ENCODE measurements at regions not wholly inside any gene's neighbourhood (a gene's known extent, or its start where the extent isn't known, plus 50 kb on each side); places are given as distances from the start of the nearest gene placed in this dataset.

DNA sequence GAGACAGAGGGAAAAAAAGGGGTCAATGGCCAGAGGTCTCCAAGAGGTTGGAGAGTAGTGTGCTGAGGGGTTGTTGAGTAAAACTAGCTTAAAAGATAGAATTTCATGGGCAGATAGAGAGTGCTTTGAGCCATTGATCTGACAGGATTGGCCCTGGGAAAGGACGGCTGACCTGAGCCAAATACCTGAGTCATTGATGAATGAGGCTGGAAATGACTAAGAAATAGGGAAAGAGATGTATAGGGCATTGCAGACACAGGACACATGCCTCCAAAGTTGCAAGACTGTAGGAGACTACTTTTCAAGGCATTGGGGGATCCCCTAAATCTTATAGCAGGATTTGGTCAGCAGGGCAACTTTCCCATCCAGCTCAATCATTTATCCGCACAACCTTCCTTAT, 168.7 kb downstream of the ABCC12 start:
- no peak for TF ChIP-seq SIN3A (IDR thresholded peaks at IDR 0.05; ENCODE audit: borderline replicate concordance, insufficient read depth, low read depth, low read length)
- TF ChIP-seq, protein P1, sequence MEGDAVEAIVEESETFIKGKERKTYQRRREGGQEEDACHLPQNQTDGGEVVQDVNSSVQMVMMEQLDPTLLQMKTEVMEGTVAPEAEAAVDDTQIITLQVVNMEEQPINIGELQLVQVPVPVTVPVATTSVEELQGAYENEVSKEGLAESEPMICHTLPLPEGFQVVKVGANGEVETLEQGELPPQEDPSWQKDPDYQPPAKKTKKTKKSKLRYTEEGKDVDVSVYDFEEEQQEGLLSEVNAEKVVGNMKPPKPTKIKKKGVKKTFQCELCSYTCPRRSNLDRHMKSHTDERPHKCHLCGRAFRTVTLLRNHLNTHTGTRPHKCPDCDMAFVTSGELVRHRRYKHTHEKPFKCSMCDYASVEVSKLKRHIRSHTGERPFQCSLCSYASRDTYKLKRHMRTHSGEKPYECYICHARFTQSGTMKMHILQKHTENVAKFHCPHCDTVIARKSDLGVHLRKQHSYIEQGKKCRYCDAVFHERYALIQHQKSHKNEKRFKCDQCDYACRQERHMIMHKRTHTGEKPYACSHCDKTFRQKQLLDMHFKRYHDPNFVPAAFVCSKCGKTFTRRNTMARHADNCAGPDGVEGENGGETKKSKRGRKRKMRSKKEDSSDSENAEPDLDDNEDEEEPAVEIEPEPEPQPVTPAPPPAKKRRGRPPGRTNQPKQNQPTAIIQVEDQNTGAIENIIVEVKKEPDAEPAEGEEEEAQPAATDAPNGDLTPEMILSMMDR (IDR thresholded peaks at IDR 0.05): no peak
- TF ChIP-seq, protein P2, sequence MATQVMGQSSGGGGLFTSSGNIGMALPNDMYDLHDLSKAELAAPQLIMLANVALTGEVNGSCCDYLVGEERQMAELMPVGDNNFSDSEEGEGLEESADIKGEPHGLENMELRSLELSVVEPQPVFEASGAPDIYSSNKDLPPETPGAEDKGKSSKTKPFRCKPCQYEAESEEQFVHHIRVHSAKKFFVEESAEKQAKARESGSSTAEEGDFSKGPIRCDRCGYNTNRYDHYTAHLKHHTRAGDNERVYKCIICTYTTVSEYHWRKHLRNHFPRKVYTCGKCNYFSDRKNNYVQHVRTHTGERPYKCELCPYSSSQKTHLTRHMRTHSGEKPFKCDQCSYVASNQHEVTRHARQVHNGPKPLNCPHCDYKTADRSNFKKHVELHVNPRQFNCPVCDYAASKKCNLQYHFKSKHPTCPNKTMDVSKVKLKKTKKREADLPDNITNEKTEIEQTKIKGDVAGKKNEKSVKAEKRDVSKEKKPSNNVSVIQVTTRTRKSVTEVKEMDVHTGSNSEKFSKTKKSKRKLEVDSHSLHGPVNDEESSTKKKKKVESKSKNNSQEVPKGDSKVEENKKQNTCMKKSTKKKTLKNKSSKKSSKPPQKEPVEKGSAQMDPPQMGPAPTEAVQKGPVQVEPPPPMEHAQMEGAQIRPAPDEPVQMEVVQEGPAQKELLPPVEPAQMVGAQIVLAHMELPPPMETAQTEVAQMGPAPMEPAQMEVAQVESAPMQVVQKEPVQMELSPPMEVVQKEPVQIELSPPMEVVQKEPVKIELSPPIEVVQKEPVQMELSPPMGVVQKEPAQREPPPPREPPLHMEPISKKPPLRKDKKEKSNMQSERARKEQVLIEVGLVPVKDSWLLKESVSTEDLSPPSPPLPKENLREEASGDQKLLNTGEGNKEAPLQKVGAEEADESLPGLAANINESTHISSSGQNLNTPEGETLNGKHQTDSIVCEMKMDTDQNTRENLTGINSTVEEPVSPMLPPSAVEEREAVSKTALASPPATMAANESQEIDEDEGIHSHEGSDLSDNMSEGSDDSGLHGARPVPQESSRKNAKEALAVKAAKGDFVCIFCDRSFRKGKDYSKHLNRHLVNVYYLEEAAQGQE (IDR thresholded peaks at IDR 0.05; ENCODE audit: insufficient read depth in 1 of 2, low read depth in 2 of 2, low read length in 1 of 2): no peak
